CD4-positive, alpha-beta T cell treated with Interleukin-6 for 4 hours (primary cell): ENCODE measurements at regions not wholly inside any gene's neighbourhood (a gene's known extent, or its start where the extent isn't known, plus 50 kb on each side); places are given as distances from the start of the nearest gene placed in this dataset.

Experiments used
- DNase-seq: peaks from one replicate; pipeline ENCODE4 v3.0.0-alpha.2; 2020; ENCODE audit warnings: mixed read lengths

- DNase-seq, result no peak
Observed at GRCh38 chr14:104292084-104292970, 153.9 kb downstream of the KIF26A start.

GRCh38 chr14:104293231-104293841 lies 154.9 kb downstream of the KIF26A start:
- no peak for DNase-seq

GRCh38 chr14:104293851-104294627 lies 155.7 kb downstream of the KIF26A start:
- no peak for DNase-seq

- DNase-seq, result no peak
Observed at GRCh38 chr14:104294628-104294982, 156.2 kb downstream of the KIF26A start.

- DNase-seq, result no peak
Observed at GRCh38 chr14:104294983-104295680, 156.7 kb downstream of the KIF26A start.

- DNase-seq, result no peak
Observed at GRCh38 chr14:104295681-104296387, 157.4 kb downstream of the KIF26A start.

- no peak for DNase-seq
Observed at GRCh38 chr14:104296388-104297312, 158.3 kb downstream of the KIF26A start.

- DNase-seq, result no peak
Observed at GRCh38 chr14:104297313-104297704, 158.9 kb downstream of the KIF26A start.

GRCh38 chr14:104297721-104298401 lies 159.5 kb downstream of the KIF26A start:
- no peak for DNase-seq

GRCh38 chr14:104298458-104298857 lies 160.1 kb downstream of the KIF26A start:
- no peak for DNase-seq

- no peak for DNase-seq
Observed at GRCh38 chr14:104299993-104300761, 161.8 kb downstream of the KIF26A start.

GRCh38 chr14:104301731-104302460 lies 163.5 kb downstream of the KIF26A start:
- DNase-seq, result no peak

GRCh38 chr14:104302794-104303405 lies 164.5 kb downstream of the KIF26A start:
- DNase-seq, result no peak

- DNase-seq, result no peak
Observed at GRCh38 chr14:104303705-104304425, 165.5 kb downstream of the KIF26A start.

- DNase-seq, result no peak
Observed at GRCh38 chr14:104304451-104305351, 166.3 kb downstream of the KIF26A start.
